Activated CD8-positive, alpha-beta memory T cell treated with anti-CD3 and anti-CD28 coated beads for 1 hour (primary cell): ENCODE measurements at regions not wholly inside any gene's neighbourhood (a gene's known extent, or its start where the extent isn't known, plus 50 kb on each side); places are given as distances from the start of the nearest gene placed in this dataset.

Experiments used
- DNase-seq, 2 donors: peaks; one replicate each; pipeline ENCODE4 v3.0.0-alpha.2; 2020; ENCODE audit warnings: low read depth in 1 of 2; ENCODE audit errors: extremely low read depth in 1 of 2

DNA sequence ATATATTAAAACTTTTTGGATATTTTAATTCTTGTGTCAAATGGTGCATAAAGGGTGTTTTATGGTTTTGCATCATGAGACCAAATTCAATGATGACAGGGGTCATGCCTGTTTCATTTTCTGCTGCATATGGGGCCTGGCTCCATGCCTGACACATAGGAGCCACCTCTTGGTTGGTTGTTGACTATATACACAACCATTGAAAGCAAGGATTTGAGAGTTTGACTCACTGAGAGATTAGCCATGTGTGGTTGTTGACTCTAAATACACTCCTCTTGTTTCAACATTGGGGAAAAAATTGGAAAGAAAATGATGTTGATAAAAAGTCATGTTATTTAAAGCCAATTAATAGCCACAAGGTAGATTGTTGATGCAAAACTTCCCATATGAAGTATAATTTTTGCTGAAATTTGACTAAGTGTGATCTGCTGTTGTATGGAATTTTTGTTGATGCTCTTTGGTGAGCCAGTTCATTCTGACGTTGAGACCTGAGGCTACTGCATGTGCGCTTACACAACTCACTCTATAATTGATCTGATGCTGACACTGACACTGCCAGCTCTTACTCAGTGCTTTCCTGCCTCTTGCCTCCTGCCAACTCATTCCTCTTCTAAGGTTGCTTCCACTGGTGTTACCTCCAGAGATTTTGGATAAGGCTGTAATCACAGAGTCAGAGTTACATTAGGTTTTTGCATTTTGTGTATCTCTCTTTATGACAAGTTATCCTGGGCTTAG lies 446.2 kb upstream of the SLC14A2 start:
- no peak for DNase-seq

DNA sequence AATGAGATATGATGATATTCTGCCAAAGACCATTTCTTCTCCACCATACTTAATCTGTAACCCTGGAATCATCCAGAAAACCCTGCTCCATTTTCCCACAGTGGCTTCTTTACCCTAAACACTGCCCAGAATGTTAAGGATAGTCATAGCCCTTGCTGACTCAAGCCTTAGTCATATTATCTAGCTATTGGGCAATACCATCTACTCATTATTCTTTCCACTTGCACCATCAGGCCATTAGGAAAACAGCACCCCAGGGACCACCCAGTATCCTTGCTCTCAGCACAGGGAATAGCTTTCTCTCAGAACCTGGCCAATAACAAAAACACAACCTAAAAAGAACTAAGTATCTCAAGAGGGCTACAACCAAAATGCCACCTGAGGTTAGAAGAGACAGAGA lies 445.7 kb upstream of the SLC14A2 start:
- no peak for DNase-seq

DNA sequence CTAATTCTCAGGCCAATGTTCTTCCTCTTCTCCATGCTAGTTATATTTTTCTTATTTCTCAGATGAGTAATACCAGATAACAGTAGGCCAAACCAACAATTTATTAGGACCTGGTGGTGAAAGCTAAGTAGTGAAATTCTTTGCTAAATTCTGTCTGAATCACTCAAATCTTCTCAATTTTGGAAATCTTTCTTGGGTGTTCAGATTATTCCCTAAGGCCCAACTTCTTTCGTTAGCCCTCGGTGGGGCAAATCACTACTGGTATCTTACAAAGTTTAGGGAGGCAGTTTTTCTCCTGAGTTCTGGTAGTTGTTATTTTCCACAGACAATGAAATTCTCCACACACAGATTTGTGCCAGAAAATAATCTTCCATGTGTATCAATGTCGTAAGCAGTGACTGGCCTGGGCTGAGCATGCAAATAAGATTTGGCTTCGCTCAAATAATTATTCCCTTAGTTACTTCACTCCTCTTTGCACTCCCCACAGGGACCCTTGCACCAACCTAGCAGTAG lies 443.5 kb upstream of the SLC14A2 start:
- DNase-seq = no peak

DNA sequence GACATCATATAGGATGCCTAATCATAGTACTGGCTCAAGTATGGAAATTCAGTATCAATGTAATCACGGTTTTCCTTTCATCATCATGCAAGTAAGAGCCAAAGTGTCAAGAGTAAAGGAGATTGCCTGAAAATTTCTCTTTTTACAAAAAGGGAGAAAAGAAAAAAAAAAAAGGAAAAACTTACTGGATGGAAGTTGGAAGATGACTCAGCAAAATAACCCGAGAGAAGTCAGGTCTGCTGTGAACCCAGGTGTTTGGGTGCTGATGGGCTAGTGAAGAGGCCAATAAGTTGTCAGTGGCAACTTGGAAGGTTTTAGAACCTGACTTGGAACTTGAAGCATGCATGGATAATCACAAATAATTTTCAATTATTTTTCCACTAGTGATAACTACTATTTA lies 441.9 kb upstream of the SLC14A2 start:
- DNase-seq = no peak

GRCh38 chr18:45173799-45174519 lies 441.3 kb upstream of the SLC14A2 start:
- DNase-seq = no peak

DNA sequence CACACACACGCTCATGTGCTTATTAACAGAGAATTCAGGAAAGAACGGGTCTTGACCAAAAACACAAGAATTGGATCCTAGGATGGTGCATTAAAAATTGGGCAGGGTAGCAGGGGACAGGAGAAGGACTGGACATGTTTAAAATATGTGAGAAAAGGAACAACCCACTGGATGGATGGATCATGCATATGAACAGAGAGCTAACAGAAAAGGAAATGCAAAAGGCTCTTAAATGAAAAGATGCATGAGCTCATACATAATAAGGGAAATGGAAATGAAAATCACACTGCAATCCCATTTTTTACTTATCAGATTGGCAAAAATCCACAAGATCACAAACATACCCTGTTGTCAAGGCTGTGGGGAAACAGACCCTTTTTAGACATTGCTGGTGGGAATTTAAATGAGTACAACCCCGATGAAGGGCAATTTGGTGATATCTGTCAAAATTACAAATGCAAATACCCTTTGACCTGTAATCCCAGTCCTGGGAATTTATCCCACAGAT lies 440.6 kb upstream of the SLC14A2 start:
- DNase-seq = no peak

GRCh38 chr18:45175511-45175910 lies 439.8 kb upstream of the SLC14A2 start:
- no peak for DNase-seq

DNA sequence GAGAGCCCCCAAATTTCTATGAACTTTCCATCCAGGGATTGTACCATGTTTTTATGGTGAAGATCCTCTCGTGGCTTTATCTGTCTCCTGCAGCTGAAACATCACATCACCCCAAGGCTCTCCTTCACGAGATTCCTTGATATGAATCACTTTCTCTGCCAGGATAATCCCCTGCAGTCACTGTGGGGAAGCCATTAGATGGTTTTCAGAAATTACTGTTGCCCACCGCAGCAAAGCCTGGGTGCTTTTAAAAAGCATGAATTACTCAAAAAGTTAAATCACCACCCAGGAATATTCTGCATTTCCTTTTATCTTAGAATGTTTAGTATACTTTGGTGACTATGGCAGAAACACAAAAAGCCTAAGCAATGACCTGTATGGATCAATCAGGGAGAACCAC lies 428.4 kb upstream of the SLC14A2 start:
- no peak for DNase-seq

- DNase-seq = no peak
Observed at GRCh38 chr18:45191795-45192194, 423.5 kb upstream of the SLC14A2 start.

GRCh38 chr18:45197526-45197970 lies 417.7 kb upstream of the SLC14A2 start:
- no peak for DNase-seq

- no peak for DNase-seq
Observed at GRCh38 chr18:45198526-45198925, 416.8 kb upstream of the SLC14A2 start.

GRCh38 chr18:45201029-45201428 lies 414.2 kb upstream of the SLC14A2 start:
- DNase-seq = no peak

DNA sequence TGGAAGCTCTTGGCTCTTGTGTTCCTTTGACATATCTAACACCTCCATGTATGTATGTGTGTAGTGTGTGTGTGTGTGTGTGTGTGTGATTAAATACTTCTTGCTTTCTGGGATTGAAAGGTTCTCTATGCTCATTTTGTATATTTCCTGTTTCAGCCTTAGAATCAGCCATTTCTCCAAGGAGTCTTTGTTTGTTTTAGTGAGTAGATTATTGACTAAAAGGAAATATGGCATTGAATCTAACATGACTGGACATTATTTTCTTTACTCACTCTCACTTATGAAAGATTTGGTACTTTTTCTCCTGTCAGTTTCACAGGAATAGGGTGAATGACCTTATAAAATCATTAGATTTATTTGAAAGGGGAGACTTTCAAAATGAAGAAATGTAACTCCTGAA lies 413.8 kb upstream of the SLC14A2 start:
- DNase-seq = no peak

- DNase-seq = no peak
Observed at GRCh38 chr18:45202061-45202460, 413.2 kb upstream of the SLC14A2 start.

- DNase-seq = no peak
Observed at GRCh38 chr18:45203677-45204076, 411.6 kb upstream of the SLC14A2 start.

GRCh38 chr18:45207328-45207727 lies 407.9 kb upstream of the SLC14A2 start:
- no peak for DNase-seq

GRCh38 chr18:45208164-45208563 lies 407.1 kb upstream of the SLC14A2 start:
- DNase-seq = no peak

GRCh38 chr18:45212181-45213039 lies 402.9 kb upstream of the SLC14A2 start:
- peak; percentile 27 to 53 for DNase-seq

GRCh38 chr18:45213040-45213333 lies 402.3 kb upstream of the SLC14A2 start:
- DNase-seq = no peak

GRCh38 chr18:45218436-45218835 lies 396.8 kb upstream of the SLC14A2 start:
- DNase-seq = no peak

GRCh38 chr18:45221363-45221762 lies 393.9 kb upstream of the SLC14A2 start:
- DNase-seq = no peak
